ENCODE measurements at regions not wholly inside any gene's neighbourhood (a gene's known extent, or its start where the extent isn't known, plus 50 kb on each side); places are given as distances from the start of the nearest gene placed in this dataset.
A peak's percentile ranks its signal among the peaks of the same experiment; 100 is the strongest.

DNA sequence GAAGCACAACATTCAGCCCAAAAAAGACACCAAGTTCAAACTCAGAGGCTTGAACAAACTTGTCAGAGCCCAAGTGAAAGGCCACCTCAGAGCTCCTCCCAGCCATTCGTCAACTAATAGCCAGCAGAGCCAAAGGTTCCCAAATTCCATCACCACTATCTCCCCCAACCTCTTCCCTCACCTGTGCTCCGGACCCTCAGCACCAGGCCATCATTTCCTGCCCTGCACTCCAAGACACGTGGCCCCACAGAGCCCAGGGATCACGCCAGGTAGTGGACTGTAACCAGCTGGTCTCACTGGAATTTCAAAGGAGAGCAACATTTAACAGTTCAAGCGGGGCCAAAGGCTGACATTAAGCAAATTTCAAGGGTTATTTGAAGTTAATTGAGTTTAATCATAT, 245.2 kb upstream of the IGF1R start:
- Histone ChIP-seq H3K4me3 (no peak overlapping the region), H2AFZ (ENCODE audit: low read depth, low read length) (no peak overlapping the region), H3K79me2 (ENCODE audit: control insufficient read depth, insufficient read depth, low read length) (no peaks in the 10 kb centered on the region), H3K27me3 (ENCODE audit: control insufficient read depth in 2 of 2, insufficient read depth in 2 of 2, low read length in 2 of 2) (peaks cover 3 to 15% of the 10 kb centered on the region in 2 experiments; a peak in 3 of 5 replicates), H3K36me3 (ENCODE audit: control insufficient read depth, insufficient read depth, low read length) (no peaks in the 10 kb centered on the region), H3K9ac (ENCODE audit: insufficient read depth in 1 of 2, low read depth in 2 of 2, low read length in 2 of 2) (no peak overlapping the region), H3K4me1 (replicated peaks in 1 of 2; ENCODE audit: control insufficient read depth in 2 of 2, insufficient read depth in 2 of 2, low read length in 2 of 2) (no peaks in the 10 kb centered on the region), H3K9me3 (replicated peaks; ENCODE audit: control insufficient read depth, insufficient read depth, low read depth, low read length) (no peaks in the 10 kb centered on the region), H4K20me1 (replicated peaks; ENCODE audit: control insufficient read depth, insufficient read depth, low read length) (no peaks in the 10 kb centered on the region; the same call in 1 of the 2 replicates), H3K27ac (ENCODE audit: extremely low read depth, low read depth, low read length) (no peak overlapping the region), H3K9me1 (ENCODE audit: control insufficient read depth, insufficient read depth, low read length) (no peaks in the 10 kb centered on the region), H3K4me2 (ENCODE audit: insufficient read depth, low read length) (no peak overlapping the region)
- intact Hi-C loops (cut with micrococcal nuclease) = no loop called here
- WGBS (ENCODE audit: insufficient coverage, low coverage, missing lambda C conversion rate) = 0% methylated on average over 5 of the region's 5 CpGs
- no peak for ATAC-seq
- no peak for FAIRE-seq
- TF ChIP-seq MTA2 (IDR thresholded peaks at IDR 0.05; ENCODE audit: low read depth) (no peak), NR4A1 (CRISPR knock-in tag; IDR thresholded peaks at IDR 0.05) (no peak), NR4A1 (tag; IDR thresholded peaks at IDR 0.05) (no peak), SIX5 (IDR thresholded peaks at IDR 0.05; ENCODE audit: borderline replicate concordance in 1 of 2, insufficient read depth in 1 of 2, low read depth in 1 of 2, low read length in 2 of 2) (no peak), STAT5A (IDR thresholded peaks at IDR 0.05; ENCODE audit: borderline replicate concordance, low read length) (no peak), NFATC3 (IDR thresholded peaks at IDR 0.05) (no peak)
- in situ Hi-C loops (cut with MboI) = no loop called here
- no peak for DNase-seq (ENCODE audit: extremely low read depth in 1 of 4, low spot score in 3 of 4)
- BruUV-seq (replicated peaks) = no TSS peak
- CTCF ChIA-PET (ENCODE audit: low intra/inter-chr PET ratio) = no interaction called here
- POLR2A ChIA-PET = interaction anchor here (0.6 kb wide), 1 partner anchor 281 kb away, joined by 3 read pairs; no protein-coding TSS in a partner anchor

DNA sequence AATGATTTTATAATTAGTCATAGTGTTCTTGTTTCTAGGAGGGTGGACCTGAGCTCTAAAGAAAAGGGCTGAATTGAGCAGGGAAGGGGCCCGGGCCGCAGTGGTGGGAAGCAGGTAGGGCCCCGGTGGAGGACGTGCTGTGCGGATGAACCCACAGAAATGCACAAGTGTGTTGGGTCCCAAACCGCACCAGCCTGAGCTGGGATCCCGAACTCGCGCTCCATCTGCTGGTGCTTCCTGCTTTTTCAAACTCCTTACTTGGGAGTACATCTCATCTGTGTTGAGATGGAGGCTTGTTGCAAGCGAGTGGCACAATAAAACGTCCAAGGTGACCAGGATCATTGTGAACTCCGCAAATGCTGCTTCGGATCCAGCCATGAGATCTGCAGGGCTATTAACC, 244.8 kb upstream of the IGF1R start:
- no TSS peak for BruUV-seq (replicated peaks)
- Histone ChIP-seq H3K36me3 (ENCODE audit: control insufficient read depth, insufficient read depth, low read length) (no peaks in the 10 kb centered on the region), H3K9ac (ENCODE audit: insufficient read depth in 1 of 2, low read depth in 2 of 2, low read length in 2 of 2) (no peak overlapping the region), H3K4me3 (no peak overlapping the region), H3K9me3 (replicated peaks; ENCODE audit: control insufficient read depth, insufficient read depth, low read depth, low read length) (no peaks in the 10 kb centered on the region), H3K4me1 (replicated peaks in 1 of 2; ENCODE audit: control insufficient read depth in 2 of 2, insufficient read depth in 2 of 2, low read length in 2 of 2) (no peaks in the 10 kb centered on the region), H3K27me3 (ENCODE audit: control insufficient read depth in 2 of 2, insufficient read depth in 2 of 2, low read length in 2 of 2) (peaks cover 3 to 15% of the 10 kb centered on the region in 2 experiments; a peak in 3 of 5 replicates), H2AFZ (ENCODE audit: low read depth, low read length) (no peak overlapping the region), H3K9me1 (ENCODE audit: control insufficient read depth, insufficient read depth, low read length) (no peaks in the 10 kb centered on the region), H4K20me1 (replicated peaks; ENCODE audit: control insufficient read depth, insufficient read depth, low read length) (no peaks in the 10 kb centered on the region; the same call in 1 of the 2 replicates), H3K79me2 (ENCODE audit: control insufficient read depth, insufficient read depth, low read length) (no peaks in the 10 kb centered on the region), H3K27ac (ENCODE audit: extremely low read depth, low read depth, low read length) (no peak overlapping the region), H3K4me2 (ENCODE audit: insufficient read depth, low read length) (no peak overlapping the region)
- no peak for FAIRE-seq
- ATAC-seq = peak; percentile 48; the same call in 1 of the 3 replicates
- in situ Hi-C loops (cut with MboI) = no loop called here
- intact Hi-C loops (cut with micrococcal nuclease) = no loop called here
- peak in 1 of 4 experiments; percentile 23 for DNase-seq (ENCODE audit: extremely low read depth in 1 of 4, low spot score in 3 of 4)
- ChIA-PET CTCF (ENCODE audit: low intra/inter-chr PET ratio) (no interaction called here), POLR2A (interaction anchor here (0.6 kb wide), 1 partner anchor 281 kb away, joined by 3 read pairs; no protein-coding TSS in a partner anchor)
- WGBS (ENCODE audit: insufficient coverage, low coverage, missing lambda C conversion rate) = under 1% methylated on average over 13 of the region's 13 CpGs
- TF ChIP-seq, protein P1, sequence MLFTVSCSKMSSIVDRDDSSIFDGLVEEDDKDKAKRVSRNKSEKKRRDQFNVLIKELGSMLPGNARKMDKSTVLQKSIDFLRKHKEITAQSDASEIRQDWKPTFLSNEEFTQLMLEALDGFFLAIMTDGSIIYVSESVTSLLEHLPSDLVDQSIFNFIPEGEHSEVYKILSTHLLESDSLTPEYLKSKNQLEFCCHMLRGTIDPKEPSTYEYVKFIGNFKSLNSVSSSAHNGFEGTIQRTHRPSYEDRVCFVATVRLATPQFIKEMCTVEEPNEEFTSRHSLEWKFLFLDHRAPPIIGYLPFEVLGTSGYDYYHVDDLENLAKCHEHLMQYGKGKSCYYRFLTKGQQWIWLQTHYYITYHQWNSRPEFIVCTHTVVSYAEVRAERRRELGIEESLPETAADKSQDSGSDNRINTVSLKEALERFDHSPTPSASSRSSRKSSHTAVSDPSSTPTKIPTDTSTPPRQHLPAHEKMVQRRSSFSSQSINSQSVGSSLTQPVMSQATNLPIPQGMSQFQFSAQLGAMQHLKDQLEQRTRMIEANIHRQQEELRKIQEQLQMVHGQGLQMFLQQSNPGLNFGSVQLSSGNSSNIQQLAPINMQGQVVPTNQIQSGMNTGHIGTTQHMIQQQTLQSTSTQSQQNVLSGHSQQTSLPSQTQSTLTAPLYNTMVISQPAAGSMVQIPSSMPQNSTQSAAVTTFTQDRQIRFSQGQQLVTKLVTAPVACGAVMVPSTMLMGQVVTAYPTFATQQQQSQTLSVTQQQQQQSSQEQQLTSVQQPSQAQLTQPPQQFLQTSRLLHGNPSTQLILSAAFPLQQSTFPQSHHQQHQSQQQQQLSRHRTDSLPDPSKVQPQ (CRISPR knock-in tag; IDR thresholded peaks at IDR 0.05; ENCODE audit: borderline replicate concordance) = no peak
- TF ChIP-seq EWSR1 (IDR thresholded peaks at IDR 0.05; ENCODE audit: borderline replicate concordance, low read depth, partially characterized antibody) = no peak
- TF ChIP-seq, protein P2, sequence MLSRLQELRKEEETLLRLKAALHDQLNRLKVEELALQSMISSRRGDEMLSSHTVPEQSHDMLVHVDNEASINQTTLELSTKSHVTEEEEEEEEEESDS (CRISPR knock-in tag; IDR thresholded peaks at IDR 0.05) = no peak
- TF ChIP-seq, protein P3, sequence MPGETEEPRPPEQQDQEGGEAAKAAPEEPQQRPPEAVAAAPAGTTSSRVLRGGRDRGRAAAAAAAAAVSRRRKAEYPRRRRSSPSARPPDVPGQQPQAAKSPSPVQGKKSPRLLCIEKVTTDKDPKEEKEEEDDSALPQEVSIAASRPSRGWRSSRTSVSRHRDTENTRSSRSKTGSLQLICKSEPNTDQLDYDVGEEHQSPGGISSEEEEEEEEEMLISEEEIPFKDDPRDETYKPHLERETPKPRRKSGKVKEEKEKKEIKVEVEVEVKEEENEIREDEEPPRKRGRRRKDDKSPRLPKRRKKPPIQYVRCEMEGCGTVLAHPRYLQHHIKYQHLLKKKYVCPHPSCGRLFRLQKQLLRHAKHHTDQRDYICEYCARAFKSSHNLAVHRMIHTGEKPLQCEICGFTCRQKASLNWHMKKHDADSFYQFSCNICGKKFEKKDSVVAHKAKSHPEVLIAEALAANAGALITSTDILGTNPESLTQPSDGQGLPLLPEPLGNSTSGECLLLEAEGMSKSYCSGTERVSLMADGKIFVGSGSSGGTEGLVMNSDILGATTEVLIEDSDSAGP (CRISPR knock-in tag; IDR thresholded peaks at IDR 0.05) = no peak
